ENCODE measurements at regions not wholly inside any gene's neighbourhood (a gene's known extent, or its start where the extent isn't known, plus 50 kb on each side); places are given as distances from the start of the nearest gene placed in this dataset.

GRCh38 chr2:19125901-19126680, 232.3 kb downstream of the OSR1 start:
- DNase-seq (ENCODE audit: low read depth, low spot score): no peak
- dilution Hi-C loops (cut with MboI; ENCODE audit: extremely low pct_ligation_motif_present, low sequenced_read_pairs): no loop called here
- no peak for TF ChIP-seq CTCF (optimal IDR thresholded peaks at IDR 0.05 in 1 of 3, IDR thresholded peaks at IDR 0.05 in 1 of 3, conservative IDR thresholded peaks at IDR 0.05 in 1 of 3; ENCODE audit: extremely low read depth in 1 of 3, insufficient read depth in 2 of 3, low read length in 3 of 3)
- no peak for TF ChIP-seq EZH2 (IDR thresholded peaks at IDR 0.05; ENCODE audit: low read length)

GRCh38 chr2:19124135-19124534, 234.3 kb downstream of the OSR1 start:
- no peaks in the 10 kb centered on the region for H3K79me2 ChIP-seq (ENCODE audit: control insufficient read depth, insufficient read depth, low read length)
- H3K4me2 ChIP-seq (ENCODE audit: control insufficient read depth, extremely low read depth, insufficient read depth, low read depth, low read length): peak overlapping the region; percentile 71
- H2AFZ ChIP-seq (ENCODE audit: control insufficient read depth, low read length): peak overlapping the region; percentile 32

More at GRCh38 chr2:19125901-19126680, 232.3 kb downstream of the OSR1 start:
- Histone ChIP-seq H3K9me1 (ENCODE audit: control insufficient read depth, extremely low read depth, insufficient read depth, low read length) (no peaks in the 10 kb centered on the region), H3K36me3 (ENCODE audit: control insufficient read depth in 2 of 2, extremely low read depth in 1 of 2, insufficient read depth in 2 of 2, low read length in 2 of 2) (no peaks in the 10 kb centered on the region), H3K4me1 (ENCODE audit: control insufficient read depth, extremely low read depth, insufficient read depth, low read length) (peaks cover 39% of the 10 kb centered on the region), H2AFZ (ENCODE audit: control insufficient read depth, low read length) (no peak overlapping the region), H3K9me3 (ENCODE audit: control insufficient read depth, low read depth, low read length) (no peaks in the 10 kb centered on the region), H4K20me1 (ENCODE audit: control insufficient read depth, extremely low read depth, insufficient read depth, low read length) (no peaks in the 10 kb centered on the region), H3K4me2 (ENCODE audit: control insufficient read depth, extremely low read depth, insufficient read depth, low read depth, low read length) (no peak overlapping the region), H3K27me3 (ENCODE audit: control insufficient read depth, extremely low read depth, insufficient read depth, low read length) (no peaks in the 10 kb centered on the region), H3K27ac (ENCODE audit: control insufficient read depth, insufficient read depth, low read length) (no peak overlapping the region), H3K4me3 (ENCODE audit: control insufficient read depth in 2 of 3, extremely low read depth in 1 of 3, insufficient read depth in 2 of 3, low read depth in 1 of 3, low read length in 3 of 3) (no peak overlapping the region), H3K79me2 (ENCODE audit: control insufficient read depth, insufficient read depth, low read length) (no peaks in the 10 kb centered on the region), H3K9ac (ENCODE audit: control insufficient read depth, extremely low read depth, insufficient read depth, low read length) (no peak overlapping the region)
- FAIRE-seq: no peak

More at GRCh38 chr2:19124135-19124534, 234.3 kb downstream of the OSR1 start:
- no peaks in the 10 kb centered on the region for H3K27me3 ChIP-seq (ENCODE audit: control insufficient read depth, extremely low read depth, insufficient read depth, low read length)
- DNase-seq (ENCODE audit: low read depth, low spot score) (peak; percentile 88), FAIRE-seq (peak; percentile 96)
- peak overlapping the region; percentile 6 for H3K9ac ChIP-seq (ENCODE audit: control insufficient read depth, extremely low read depth, insufficient read depth, low read length)
- no peak overlapping the region for H3K4me3 ChIP-seq (ENCODE audit: control insufficient read depth in 2 of 3, extremely low read depth in 1 of 3, insufficient read depth in 2 of 3, low read depth in 1 of 3, low read length in 3 of 3)
- peaks cover 45% of the 10 kb centered on the region for H3K4me1 ChIP-seq (ENCODE audit: control insufficient read depth, extremely low read depth, insufficient read depth, low read length)
- dilution Hi-C loops (cut with MboI; ENCODE audit: extremely low pct_ligation_motif_present, low sequenced_read_pairs): no loop called here
- no peaks in the 10 kb centered on the region for H3K9me1 ChIP-seq (ENCODE audit: control insufficient read depth, extremely low read depth, insufficient read depth, low read length)
- H3K27ac ChIP-seq (ENCODE audit: control insufficient read depth, insufficient read depth, low read length): peak overlapping the region; percentile 66
- no peaks in the 10 kb centered on the region for H3K36me3 ChIP-seq (ENCODE audit: control insufficient read depth in 2 of 2, extremely low read depth in 1 of 2, insufficient read depth in 2 of 2, low read length in 2 of 2)
- no peak for TF ChIP-seq EZH2 (IDR thresholded peaks at IDR 0.05; ENCODE audit: low read length)
- no peak for TF ChIP-seq CTCF (optimal IDR thresholded peaks at IDR 0.05 in 1 of 3, IDR thresholded peaks at IDR 0.05 in 1 of 3, conservative IDR thresholded peaks at IDR 0.05 in 1 of 3; ENCODE audit: extremely low read depth in 1 of 3, insufficient read depth in 2 of 3, low read length in 3 of 3)
- no peaks in the 10 kb centered on the region for H3K9me3 ChIP-seq (ENCODE audit: control insufficient read depth, low read depth, low read length)
- no peaks in the 10 kb centered on the region for H4K20me1 ChIP-seq (ENCODE audit: control insufficient read depth, extremely low read depth, insufficient read depth, low read length)

All from keratinocyte (primary cell).